Activated CD8-positive, alpha-beta memory T cell treated with anti-CD3 and anti-CD28 coated beads, Interleukin-2, amount 10 ng/mL, durations not matched to agents 7 days and 5 days (primary cell): ENCODE measurements at regions not wholly inside any gene's neighbourhood (a gene's known extent, or its start where the extent isn't known, plus 50 kb on each side); places are given as distances from the start of the nearest gene placed in this dataset.

Experiments
- ATAC-seq: fragments of 150-1000 bp; cut with Tn5 transposase; one replicate; pipeline ENCODE4 v1.10.0; 2021; ENCODE audit warnings: moderate library complexity
- CTCF ChIA-PET: fragments of 350-600 bp; sonication (Branson Sonifier 250); formaldehyde crosslinking; loops from one replicate; lab custom pipeline; 2021; ENCODE audit warnings: antibody characterized with exemption; lab: Charles Lee
- DNase-seq: peaks from one replicate; pipeline ENCODE4 v3.0.0-alpha.2; 2020
- H3K27ac Mint-ChIP-seq: one replicate; pipeline ENCODE4 v1.8.0; 2021; ENCODE audit warnings: mild to moderate bottlenecking, mixed read lengths
- H3K27me3 Mint-ChIP-seq: one replicate; pipeline ENCODE4 v1.8.0; 2021; ENCODE audit warnings: mixed read lengths
- H3K36me3 Mint-ChIP-seq: one replicate; pipeline ENCODE4 v1.8.0; 2021; ENCODE audit warnings: mild to moderate bottlenecking, mixed read lengths
- H3K4me1 Mint-ChIP-seq: one replicate; pipeline ENCODE4 v1.8.0; 2021; ENCODE audit warnings: mixed read lengths
- H3K4me3 Mint-ChIP-seq: one replicate; pipeline ENCODE4 v1.8.0; 2021; ENCODE audit warnings: mild to moderate bottlenecking, moderate library complexity, mixed read lengths
- H3K9me3 Mint-ChIP-seq: one replicate; pipeline ENCODE4 v1.8.0; 2022; ENCODE audit warnings: low read depth, mixed read lengths

GRCh38 chr3:44030687-44031305 is 210.9 kb upstream of the TOPAZ1 start:
- H3K4me3 Mint-ChIP-seq = no peak overlapping the region
- no peak overlapping the region for H3K27ac Mint-ChIP-seq
- peaks cover 44% of the 10 kb centered on the region for H3K27me3 Mint-ChIP-seq
- CTCF ChIA-PET = no interaction called here
- H3K4me1 Mint-ChIP-seq = no peaks in the 10 kb centered on the region
- no peaks in the 10 kb centered on the region for H3K36me3 Mint-ChIP-seq
- DNase-seq (no peak), ATAC-seq (no peak)
- H3K9me3 Mint-ChIP-seq = no peaks in the 10 kb centered on the region

DNA sequence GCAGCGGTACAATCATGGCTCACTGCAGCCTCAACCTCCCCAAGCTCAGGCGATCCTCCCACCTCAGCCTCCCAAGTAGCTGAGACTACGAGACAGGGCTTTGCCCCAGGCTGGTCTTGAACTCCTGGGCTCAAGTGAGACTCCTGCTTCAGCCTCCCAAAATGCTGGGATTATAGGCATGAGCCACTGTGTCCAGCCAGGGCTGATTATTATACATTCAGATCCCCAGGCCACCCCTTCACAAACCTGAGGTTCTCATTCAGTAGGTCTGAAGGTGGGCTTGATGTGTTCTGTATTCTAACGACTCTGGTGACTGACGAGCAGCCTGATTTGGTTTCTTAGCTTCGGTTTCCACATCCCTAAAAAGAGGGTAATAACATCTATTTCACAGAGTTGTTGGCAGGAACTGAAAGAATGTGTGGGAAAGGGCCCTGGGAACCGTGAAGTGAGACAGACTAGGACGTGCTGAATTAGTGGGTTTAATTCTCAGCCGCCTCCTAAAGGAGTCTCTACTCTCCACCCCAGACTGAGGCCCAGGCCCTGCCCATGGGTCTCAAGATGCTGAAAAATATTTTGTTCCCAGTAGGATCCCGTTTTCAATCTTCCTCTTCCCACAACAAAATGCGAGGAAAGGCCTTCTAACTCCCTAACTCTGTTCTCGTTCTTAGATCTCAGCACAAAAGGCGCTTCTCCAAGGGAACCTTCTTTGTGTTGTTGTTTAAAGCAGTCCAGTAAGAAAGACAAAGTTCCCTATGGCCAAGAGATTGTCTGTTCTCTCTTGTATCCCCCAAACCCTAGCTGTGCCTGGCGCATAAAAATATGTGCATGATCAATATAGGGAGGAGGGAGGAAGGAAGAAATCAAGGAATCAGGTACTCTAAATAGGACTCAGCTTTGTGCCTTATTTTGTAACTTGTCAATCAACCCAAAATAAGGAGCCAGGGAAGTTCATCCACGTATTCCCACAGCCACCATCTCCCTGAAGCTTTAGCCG is 210.0 kb upstream of the TOPAZ1 start:
- DNase-seq (no peak), ATAC-seq (no peak)
- H3K9me3 Mint-ChIP-seq = no peaks in the 10 kb centered on the region
- H3K27me3 Mint-ChIP-seq = peaks cover 43% of the 10 kb centered on the region
- no peak overlapping the region for H3K27ac Mint-ChIP-seq
- H3K4me1 Mint-ChIP-seq = no peaks in the 10 kb centered on the region
- no peak overlapping the region for H3K4me3 Mint-ChIP-seq
- no peaks in the 10 kb centered on the region for H3K36me3 Mint-ChIP-seq
- CTCF ChIA-PET = no interaction called here

- H3K4me3 Mint-ChIP-seq = no peak overlapping the region
- no peaks in the 10 kb centered on the region for H3K9me3 Mint-ChIP-seq
- no peaks in the 10 kb centered on the region for H3K4me1 Mint-ChIP-seq
- peaks cover 39% of the 10 kb centered on the region for H3K27me3 Mint-ChIP-seq
- DNase-seq = no peak
- ATAC-seq = no peak
- no peaks in the 10 kb centered on the region for H3K36me3 Mint-ChIP-seq
- H3K27ac Mint-ChIP-seq = no peak overlapping the region
- CTCF ChIA-PET = no interaction called here
Observed at GRCh38 chr3:44032487-44032886, 209.2 kb upstream of the TOPAZ1 start.

GRCh38 chr3:44033123-44033522 is 208.6 kb upstream of the TOPAZ1 start:
- Mint-ChIP-seq H3K27ac (no peak overlapping the region), H3K27me3 (peaks cover 41% of the 10 kb centered on the region), H3K4me1 (no peaks in the 10 kb centered on the region), H3K4me3 (no peak overlapping the region), H3K9me3 (no peaks in the 10 kb centered on the region), H3K36me3 (no peaks in the 10 kb centered on the region)
- CTCF ChIA-PET = no interaction called here
- no peak for DNase-seq
- ATAC-seq = no peak

GRCh38 chr3:44036850-44037249 is 204.8 kb upstream of the TOPAZ1 start:
- ATAC-seq (no peak), DNase-seq (no peak)
- no peak overlapping the region for H3K4me3 Mint-ChIP-seq
- CTCF ChIA-PET = no interaction called here
- no peak overlapping the region for H3K27ac Mint-ChIP-seq
- no peaks in the 10 kb centered on the region for H3K9me3 Mint-ChIP-seq
- H3K27me3 Mint-ChIP-seq = peaks cover 47% of the 10 kb centered on the region
- H3K36me3 Mint-ChIP-seq = no peaks in the 10 kb centered on the region
- H3K4me1 Mint-ChIP-seq = no peaks in the 10 kb centered on the region

- H3K27ac Mint-ChIP-seq = no peak overlapping the region
- peaks cover 45% of the 10 kb centered on the region for H3K27me3 Mint-ChIP-seq
- no peak for DNase-seq
- H3K9me3 Mint-ChIP-seq = no peaks in the 10 kb centered on the region
- ATAC-seq = no peak
- CTCF ChIA-PET = no interaction called here
- no peaks in the 10 kb centered on the region for H3K36me3 Mint-ChIP-seq
- no peaks in the 10 kb centered on the region for H3K4me1 Mint-ChIP-seq
- H3K4me3 Mint-ChIP-seq = no peak overlapping the region
Observed at GRCh38 chr3:44039006-44039405, 202.7 kb upstream of the TOPAZ1 start.

DNA sequence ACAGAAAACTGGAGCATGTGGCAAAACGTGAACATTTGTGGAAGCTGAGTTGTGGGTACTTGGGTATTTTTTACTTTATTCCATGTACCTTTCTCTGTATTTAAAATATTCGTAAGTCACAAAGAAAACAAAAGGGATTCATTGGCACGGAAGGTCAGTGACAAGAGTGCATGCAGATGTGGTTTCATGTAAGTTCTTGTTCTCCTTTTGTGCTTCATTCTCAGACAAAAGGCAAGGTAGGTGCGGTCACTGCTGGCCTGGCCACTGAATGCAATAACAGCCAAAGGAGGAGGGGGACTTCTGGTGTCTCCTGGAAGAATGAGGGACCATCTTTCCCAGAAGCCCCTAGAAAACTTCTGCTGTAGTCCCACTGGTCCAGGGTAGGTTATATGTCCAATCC is 200.0 kb upstream of the TOPAZ1 start:
- Mint-ChIP-seq H3K4me3 (no peak overlapping the region), H3K4me1 (no peaks in the 10 kb centered on the region), H3K27me3 (peaks cover 54% of the 10 kb centered on the region), H3K27ac (no peak overlapping the region), H3K9me3 (no peaks in the 10 kb centered on the region), H3K36me3 (no peaks in the 10 kb centered on the region)
- DNase-seq = no peak
- CTCF ChIA-PET = no interaction called here
- ATAC-seq = no peak

DNA sequence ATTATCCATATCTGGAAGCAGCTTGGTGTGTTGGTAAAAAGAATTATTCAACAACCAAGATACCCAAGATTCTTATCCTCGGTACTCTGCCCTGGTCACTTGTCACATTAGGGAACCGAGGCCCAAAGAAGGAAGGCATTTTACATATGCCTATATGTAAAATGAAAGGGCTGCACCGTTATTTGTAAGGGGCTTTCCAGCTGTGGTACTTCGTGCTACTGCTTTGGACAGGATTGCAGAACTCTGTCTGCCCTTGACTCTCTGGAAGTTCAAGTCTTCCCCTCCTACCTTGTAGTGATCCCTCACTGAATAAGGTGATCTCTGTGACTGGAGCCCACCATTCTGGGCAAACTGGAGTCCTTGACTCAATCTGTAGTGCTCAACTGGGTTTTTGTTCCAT is 198.9 kb upstream of the TOPAZ1 start:
- ATAC-seq (no peak), DNase-seq (no peak)
- Mint-ChIP-seq H3K27me3 (peaks cover 57% of the 10 kb centered on the region), H3K36me3 (no peaks in the 10 kb centered on the region), H3K4me3 (no peak overlapping the region), H3K27ac (no peak overlapping the region), H3K9me3 (no peaks in the 10 kb centered on the region), H3K4me1 (no peaks in the 10 kb centered on the region)
- CTCF ChIA-PET = no interaction called here

GRCh38 chr3:44045476-44046275 is 196.0 kb upstream of the TOPAZ1 start:
- Mint-ChIP-seq H3K4me3 (no peak overlapping the region), H3K27me3 (peaks cover 51% of the 10 kb centered on the region), H3K9me3 (no peaks in the 10 kb centered on the region), H3K4me1 (no peaks in the 10 kb centered on the region), H3K27ac (no peak overlapping the region), H3K36me3 (no peaks in the 10 kb centered on the region)
- DNase-seq = no peak
- ATAC-seq = no peak
- CTCF ChIA-PET = no interaction called here

- CTCF ChIA-PET = no interaction called here
- ATAC-seq = no peak
- H3K4me1 Mint-ChIP-seq = no peaks in the 10 kb centered on the region
Observed at GRCh38 chr3:44047796-44048195, 193.9 kb upstream of the TOPAZ1 start.

GRCh38 chr3:44048196-44048924 is 193.3 kb upstream of the TOPAZ1 start:
- CTCF ChIA-PET = no interaction called here
- no peak overlapping the region for H3K27ac Mint-ChIP-seq
- DNase-seq (no peak), ATAC-seq (no peak)
- H3K9me3 Mint-ChIP-seq = no peaks in the 10 kb centered on the region
- H3K27me3 Mint-ChIP-seq = peaks cover 50% of the 10 kb centered on the region
- no peak overlapping the region for H3K4me3 Mint-ChIP-seq
- H3K36me3 Mint-ChIP-seq = no peaks in the 10 kb centered on the region
- no peaks in the 10 kb centered on the region for H3K4me1 Mint-ChIP-seq

More at GRCh38 chr3:44047796-44048195, 193.9 kb upstream of the TOPAZ1 start:
- Mint-ChIP-seq H3K27me3 (peaks cover 50% of the 10 kb centered on the region), H3K36me3 (no peaks in the 10 kb centered on the region), H3K27ac (no peak overlapping the region), H3K4me3 (no peak overlapping the region), H3K9me3 (no peaks in the 10 kb centered on the region)
- DNase-seq = no peak

GRCh38 chr3:44048949-44049348 is 192.7 kb upstream of the TOPAZ1 start:
- CTCF ChIA-PET = no interaction called here
- H3K27me3 Mint-ChIP-seq = peaks cover 49% of the 10 kb centered on the region
- no peak for DNase-seq
- ATAC-seq = no peak
- no peaks in the 10 kb centered on the region for H3K36me3 Mint-ChIP-seq
- H3K9me3 Mint-ChIP-seq = no peaks in the 10 kb centered on the region
- no peak overlapping the region for H3K27ac Mint-ChIP-seq
- no peak overlapping the region for H3K4me3 Mint-ChIP-seq
- no peaks in the 10 kb centered on the region for H3K4me1 Mint-ChIP-seq

DNA sequence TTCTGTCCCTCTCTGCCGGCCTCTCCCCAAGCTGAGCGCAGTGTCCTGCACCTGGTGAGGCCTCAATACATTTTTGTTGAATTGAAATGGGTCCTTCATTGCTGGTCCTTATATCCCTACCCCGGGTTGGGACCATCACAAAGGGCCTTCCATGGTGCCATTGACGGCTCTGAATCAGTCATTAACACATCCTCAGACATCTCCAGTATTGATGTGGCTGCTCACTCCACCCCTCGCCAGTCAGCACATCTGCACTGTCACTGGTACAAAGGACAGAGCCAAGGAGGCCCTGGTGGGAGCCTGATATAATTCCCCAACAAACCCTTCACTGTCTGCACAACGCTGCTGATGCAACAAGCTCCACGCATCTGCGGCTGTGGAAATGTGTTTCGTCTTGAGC is 191.6 kb upstream of the TOPAZ1 start:
- ATAC-seq (no peak), DNase-seq (no peak)
- Mint-ChIP-seq H3K4me1 (no peaks in the 10 kb centered on the region), H3K27me3 (peaks cover 50% of the 10 kb centered on the region), H3K27ac (no peak overlapping the region), H3K36me3 (no peaks in the 10 kb centered on the region), H3K9me3 (no peaks in the 10 kb centered on the region), H3K4me3 (no peak overlapping the region)
- CTCF ChIA-PET = no interaction called here
